GM19467 (cell line): ENCODE measurements at regions not wholly inside any gene's neighbourhood (a gene's known extent, or its start where the extent isn't known, plus 50 kb on each side); places are given as distances from the start of the nearest gene placed in this dataset.
"Not testable (repeated sequence)": the region's sequence is repeated elsewhere in the genome, so short reads cannot be mapped to it uniquely, and the experiment has no call there.

Experiments
- ATAC-seq: cut with Tn5 transposase; IDR thresholded peaks from one replicate; pipeline ENCODE4 v1.9.1; 2021; ENCODE audit warnings: mild to moderate bottlenecking, moderate library complexity; ENCODE audit not compliant: unreplicated experiment

- ATAC-seq = no peak
Observed at GRCh38 chr4:135464311-135464710, 1262.7 kb upstream of the PABPC4L start.

GRCh38 chr4:135447598-135447997 lies 1246.0 kb upstream of the PABPC4L start:
- not testable (repeated sequence) for ATAC-seq

DNA sequence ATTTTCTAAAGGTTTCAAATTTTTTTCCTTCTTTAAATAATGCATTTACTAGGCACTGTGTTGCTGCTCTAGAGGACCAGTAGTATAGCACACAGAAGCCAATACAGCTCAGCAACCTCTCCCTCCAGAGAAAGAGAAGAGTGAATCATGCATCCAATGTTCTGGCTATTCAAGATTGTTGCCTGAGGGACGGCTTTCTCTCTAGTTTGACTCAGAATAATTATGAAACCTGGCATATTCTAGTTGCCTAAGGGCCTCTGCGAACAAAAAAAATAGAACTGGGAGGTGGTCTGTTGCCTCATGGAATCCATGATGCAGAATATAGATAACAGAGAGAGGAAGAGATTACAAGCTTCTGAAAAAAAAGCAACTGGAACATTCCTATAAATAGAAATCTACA lies 1233.3 kb upstream of the PABPC4L start:
- no peak for ATAC-seq

GRCh38 chr4:135429528-135429927 lies 1227.9 kb upstream of the PABPC4L start:
- ATAC-seq = no peak

- ATAC-seq = no peak
Observed at GRCh38 chr4:135418353-135418752, 1216.8 kb upstream of the PABPC4L start.

DNA sequence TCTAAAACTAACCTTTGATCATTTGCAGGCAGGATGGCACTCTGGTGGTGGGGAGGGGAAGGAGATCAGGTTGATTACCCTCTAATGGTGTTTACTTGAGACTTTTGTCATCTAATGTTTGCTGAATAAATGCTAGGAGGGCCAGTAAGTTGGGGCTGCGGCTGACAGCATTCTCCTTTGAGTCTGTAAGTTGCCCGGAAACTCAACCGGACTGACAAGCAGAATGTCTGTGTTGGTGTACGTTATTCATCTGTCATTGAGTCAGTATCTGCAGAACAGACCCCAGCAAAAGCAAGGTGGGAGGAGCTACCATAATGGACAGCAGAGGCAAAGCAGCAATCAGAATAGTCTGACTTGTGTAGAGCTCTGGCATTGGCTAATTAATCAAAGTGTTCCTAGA lies 1210.6 kb upstream of the PABPC4L start:
- ATAC-seq = no peak

DNA sequence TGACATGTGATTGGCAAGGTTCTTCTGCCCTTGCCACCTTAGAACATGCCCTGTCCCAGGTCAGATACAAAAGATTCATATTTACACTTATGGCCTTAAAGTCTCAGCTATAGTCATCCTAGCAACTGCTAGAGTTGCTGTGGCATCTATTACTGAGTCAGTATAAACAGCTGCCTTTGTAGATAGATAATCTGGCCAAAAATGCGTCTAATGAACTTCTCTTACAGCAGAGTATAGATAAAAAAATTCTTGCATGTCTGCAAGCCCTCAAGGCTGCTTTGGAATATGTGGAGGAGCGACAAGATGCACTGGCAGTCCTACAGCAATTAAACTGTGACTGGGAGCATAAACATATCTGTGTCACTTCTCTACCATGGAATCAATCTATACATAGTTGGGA lies 1209.7 kb upstream of the PABPC4L start:
- no peak for ATAC-seq

GRCh38 chr4:135409261-135409660 lies 1207.7 kb upstream of the PABPC4L start:
- ATAC-seq = not testable (repeated sequence)

- no peak for ATAC-seq
Observed at GRCh38 chr4:135408109-135408508, 1206.5 kb upstream of the PABPC4L start.

GRCh38 chr4:135406597-135406996 lies 1205.0 kb upstream of the PABPC4L start:
- ATAC-seq = not testable (repeated sequence)

- ATAC-seq = no peak
Observed at GRCh38 chr4:135385830-135386581, 1184.4 kb upstream of the PABPC4L start.

- ATAC-seq = no peak
Observed at GRCh38 chr4:135383356-135384288, 1182.0 kb upstream of the PABPC4L start.

DNA sequence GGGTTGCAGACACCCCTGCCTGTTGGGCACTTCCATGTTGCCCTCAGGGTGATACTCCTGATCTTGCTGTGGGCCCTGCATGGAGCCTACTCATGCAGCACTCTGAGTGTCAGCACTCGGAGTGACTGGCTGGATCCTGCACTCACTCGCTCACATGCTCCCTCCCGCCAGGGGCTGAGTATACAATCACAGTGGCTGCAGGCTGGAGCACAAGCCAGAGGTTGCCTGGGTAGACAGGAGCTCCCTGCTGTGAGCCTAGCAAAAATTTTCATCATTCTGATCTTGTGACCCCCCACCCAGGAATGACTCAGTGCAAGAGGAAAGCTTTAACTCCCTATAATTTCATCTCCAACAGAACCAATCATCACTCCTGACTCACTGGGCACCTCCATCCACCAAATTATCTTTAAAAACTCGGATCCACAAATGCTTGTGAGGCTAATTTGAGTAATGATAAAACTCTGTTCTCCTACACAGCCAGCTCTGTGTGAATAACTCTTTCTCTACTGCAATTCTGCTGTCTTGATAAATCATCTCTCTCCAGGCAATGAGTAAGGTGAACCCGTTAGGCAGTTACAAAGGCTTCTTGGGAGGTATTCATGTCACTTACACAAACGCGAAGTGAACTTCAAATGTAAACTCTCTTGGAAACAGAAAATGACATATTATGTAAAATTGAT lies 1180.8 kb upstream of the PABPC4L start:
- ATAC-seq = no peak

DNA sequence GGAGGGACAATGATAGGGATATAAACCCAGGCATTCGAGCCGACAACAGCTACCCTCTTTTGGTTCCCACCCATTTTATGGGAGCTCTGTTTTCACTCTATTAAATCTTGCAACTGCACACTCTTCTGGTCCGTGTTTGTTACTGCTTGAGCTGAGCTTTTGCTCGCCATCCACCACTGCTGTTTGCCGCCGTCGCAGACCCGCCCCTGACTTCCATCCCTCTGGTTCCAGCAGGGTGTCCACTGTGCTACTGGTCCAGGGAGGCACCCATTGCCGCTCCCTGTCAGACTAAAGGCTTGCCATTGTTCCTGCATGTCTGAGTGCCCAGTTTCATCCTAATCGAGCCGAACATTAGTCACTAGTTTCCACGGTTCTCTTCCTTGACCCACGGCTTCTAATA lies 1170.5 kb upstream of the PABPC4L start:
- ATAC-seq = no peak

GRCh38 chr4:135371137-135371536 lies 1169.5 kb upstream of the PABPC4L start:
- ATAC-seq = no peak

GRCh38 chr4:135368831-135369230 lies 1167.2 kb upstream of the PABPC4L start:
- no peak for ATAC-seq

DNA sequence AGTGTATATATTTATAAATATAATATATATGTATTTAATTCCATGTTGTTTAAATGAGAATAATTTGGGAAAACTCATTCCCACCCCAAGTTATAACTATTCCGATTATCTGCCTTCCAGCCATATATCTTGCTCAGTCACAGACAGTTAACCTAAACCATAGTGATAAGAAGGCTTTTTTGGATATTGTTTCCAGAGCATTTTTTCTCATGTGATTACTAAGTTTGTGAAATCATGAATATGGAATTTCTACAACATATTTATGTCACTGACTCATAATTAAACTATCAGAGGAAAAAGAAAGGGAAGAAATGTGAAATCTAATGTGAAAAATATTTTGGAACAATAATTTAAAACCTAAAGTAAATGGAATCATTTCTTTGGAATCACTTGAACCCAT lies 1163.5 kb upstream of the PABPC4L start:
- ATAC-seq = no peak

DNA sequence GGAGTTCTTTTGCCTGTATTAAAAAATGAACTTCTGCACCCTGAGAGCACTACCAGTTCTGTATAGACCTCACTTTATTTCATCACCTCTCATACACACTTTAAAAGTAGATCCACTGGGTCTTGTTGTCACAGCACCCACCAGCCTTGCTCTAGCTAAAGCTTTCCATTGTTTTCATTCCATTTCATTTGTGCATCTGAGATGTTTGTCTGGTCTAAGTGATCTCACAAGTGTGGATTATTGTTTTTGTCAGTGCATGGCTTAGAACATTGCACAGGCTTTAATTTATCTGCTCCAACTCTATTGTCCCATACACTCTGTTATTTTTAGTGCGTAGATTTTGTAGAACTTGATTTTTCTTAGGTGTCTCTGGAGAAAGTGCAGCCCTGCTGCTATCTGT lies 1157.5 kb upstream of the PABPC4L start:
- no peak for ATAC-seq

- no peak for ATAC-seq
Observed at GRCh38 chr4:135357091-135357490, 1155.5 kb upstream of the PABPC4L start.

DNA sequence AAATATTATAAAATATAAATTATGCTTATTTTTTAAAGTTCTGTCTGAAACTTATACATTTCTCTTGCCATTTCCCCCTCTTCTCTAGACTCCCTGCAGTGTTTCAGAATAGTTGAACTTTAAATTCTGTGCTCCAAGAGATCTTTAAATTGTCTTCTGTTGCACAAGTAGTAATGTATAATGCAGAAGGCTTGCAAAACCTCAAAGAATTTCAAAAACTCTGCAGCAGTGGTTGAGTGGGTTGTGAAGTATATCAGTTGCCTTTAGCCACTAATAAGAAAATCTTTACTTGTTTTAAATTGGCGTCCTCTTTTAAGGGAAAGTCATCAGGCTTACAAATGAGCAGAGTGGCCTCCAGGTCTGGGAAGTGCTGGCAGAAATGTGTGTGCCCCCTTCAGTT lies 1153.3 kb upstream of the PABPC4L start:
- ATAC-seq = no peak

DNA sequence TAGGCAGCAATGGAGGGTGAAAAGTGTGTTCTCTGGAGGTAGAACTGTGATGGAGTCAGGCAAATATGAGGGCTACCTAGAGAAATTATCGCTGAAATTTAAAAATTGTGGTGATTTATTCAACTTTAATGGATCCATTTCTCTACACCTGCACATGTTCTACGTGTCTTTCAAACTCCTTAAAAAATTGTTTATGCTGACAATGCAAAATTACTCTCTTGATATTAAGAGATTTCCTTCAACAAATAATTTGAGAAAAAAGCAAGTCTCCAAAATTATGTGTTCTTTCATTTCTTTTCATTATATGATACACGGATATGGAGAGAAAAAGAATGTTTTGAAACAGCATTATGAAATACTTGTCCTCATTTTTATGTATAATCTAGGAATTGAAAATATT lies 1151.4 kb upstream of the PABPC4L start:
- no peak for ATAC-seq
